Large intestine (tissue), 3 donors: ENCODE measurements at regions not wholly inside any gene's neighbourhood (a gene's known extent, or its start where the extent isn't known, plus 50 kb on each side); places are given as distances from the start of the nearest gene placed in this dataset.

Source experiments
- DNase-seq, 2 donors: peaks; one replicate each; pipeline versions ENCODE4 v3.0.0 to v3.0.0-alpha.2; 2013
- H3K27ac ChIP-seq: one replicate; pipeline ENCODE4 v1.5.1; 2013; ENCODE audit warnings: low read length
- H3K27me3 ChIP-seq: 2 replicates; pipeline ENCODE4 v1.6.1; 2013; ENCODE audit warnings: low read length; ENCODE audit not compliant: control insufficient read depth, insufficient read depth
- H3K36me3 ChIP-seq: 2 replicates; pipeline ENCODE4 v1.6.1; 2013; ENCODE audit warnings: low read length; ENCODE audit not compliant: control insufficient read depth, insufficient read depth
- H3K4me1 ChIP-seq: one replicate; pipeline ENCODE4 v1.6.1; 2013; ENCODE audit warnings: low read length; ENCODE audit not compliant: control insufficient read depth, insufficient read depth
- H3K4me3 ChIP-seq: one replicate; pipeline ENCODE4 v1.5.1; 2013; ENCODE audit warnings: low read length
- H3K9me3 ChIP-seq: one replicate; pipeline ENCODE4 v1.6.1; 2013; ENCODE audit warnings: mild to moderate bottlenecking, low read depth, low read length, moderate library complexity; ENCODE audit not compliant: control insufficient read depth
- WGBS: methylation state at CpG from one replicate; pipeline ENCODE4 v1.1.5; 2013; ENCODE audit warnings: low lambda C conversion rate; ENCODE audit not compliant: insufficient coverage; 5-methylcytosine and 5-hydroxymethylcytosine counted together

GRCh38 chr11:127843483-127844396 lies 743.6 kb downstream of the ETS1 start:
- Histone ChIP-seq H3K27ac (no peak overlapping the region), H3K4me3 (no peak overlapping the region), H3K9me3 (no peaks in the 10 kb centered on the region), H3K36me3 (no peaks in the 10 kb centered on the region), H3K27me3 (no peaks in the 10 kb centered on the region), H3K4me1 (no peaks in the 10 kb centered on the region)
- peak; percentile 46 to 66 for DNase-seq
- 44% methylated on average over 2 of the region's 12 CpGs for WGBS

GRCh38 chr11:127825183-127825582 lies 762.2 kb downstream of the ETS1 start:
- Histone ChIP-seq H3K9me3 (no peaks in the 10 kb centered on the region), H3K4me3 (no peak overlapping the region), H3K27me3 (no peaks in the 10 kb centered on the region), H3K4me1 (no peaks in the 10 kb centered on the region), H3K27ac (no peak overlapping the region), H3K36me3 (no peaks in the 10 kb centered on the region)
- no peak for DNase-seq
- no CpG with 5 or more reads among the region's 4 CpGs for WGBS

- no peaks in the 10 kb centered on the region for H3K9me3 ChIP-seq
- 100% methylated on average over 1 of the region's 3 CpGs for WGBS
- no peak overlapping the region for H3K27ac ChIP-seq
- no peak for DNase-seq
- H3K4me3 ChIP-seq: no peak overlapping the region
- H3K4me1 ChIP-seq: peaks cover 8% of the 10 kb centered on the region
- no peaks in the 10 kb centered on the region for H3K36me3 ChIP-seq
- H3K27me3 ChIP-seq: no peaks in the 10 kb centered on the region
Observed at GRCh38 chr11:127818625-127819024, 768.7 kb downstream of the ETS1 start.

GRCh38 chr11:127816962-127817361 lies 770.4 kb downstream of the ETS1 start:
- no peaks in the 10 kb centered on the region for H3K27me3 ChIP-seq
- peaks cover 8% of the 10 kb centered on the region for H3K4me1 ChIP-seq
- no peaks in the 10 kb centered on the region for H3K36me3 ChIP-seq
- no peaks in the 10 kb centered on the region for H3K9me3 ChIP-seq
- DNase-seq: peak; percentile 54 to 77
- H3K4me3 ChIP-seq: no peak overlapping the region
- peak overlapping the region; percentile 54 for H3K27ac ChIP-seq
- WGBS: 60% methylated on average over 1 of the region's 2 CpGs

GRCh38 chr11:127815331-127815730 lies 772.0 kb downstream of the ETS1 start:
- no peaks in the 10 kb centered on the region for H3K9me3 ChIP-seq
- no peaks in the 10 kb centered on the region for H3K27me3 ChIP-seq
- H3K36me3 ChIP-seq: no peaks in the 10 kb centered on the region
- peak; percentile 38 to 65 for DNase-seq
- H3K4me1 ChIP-seq: peaks cover 8% of the 10 kb centered on the region
- H3K4me3 ChIP-seq: no peak overlapping the region
- H3K27ac ChIP-seq: peak overlapping the region; percentile 55

GRCh38 chr11:127806501-127806900 lies 780.9 kb downstream of the ETS1 start:
- H3K36me3 ChIP-seq: no peaks in the 10 kb centered on the region
- H3K9me3 ChIP-seq: no peaks in the 10 kb centered on the region
- no peak overlapping the region for H3K4me3 ChIP-seq
- WGBS: no CpG with 5 or more reads among the region's 1 CpG
- H3K27me3 ChIP-seq: no peaks in the 10 kb centered on the region
- H3K27ac ChIP-seq: peak overlapping the region; percentile 91
- H3K4me1 ChIP-seq: peaks cover 42% of the 10 kb centered on the region
- peak; percentile 71 to 85 for DNase-seq

- Histone ChIP-seq H3K36me3 (no peaks in the 10 kb centered on the region), H3K27ac (peak overlapping the region; percentile 91), H3K9me3 (no peaks in the 10 kb centered on the region), H3K27me3 (no peaks in the 10 kb centered on the region), H3K4me3 (no peak overlapping the region), H3K4me1 (peaks cover 42% of the 10 kb centered on the region)
- DNase-seq: peak in 1 of 2 donors; percentile 33
- no CpG with 5 or more reads among the region's 1 CpG for WGBS
Observed at GRCh38 chr11:127805771-127806170, 781.6 kb downstream of the ETS1 start.

GRCh38 chr11:127804747-127805400 lies 782.5 kb downstream of the ETS1 start:
- WGBS: no CpG with 5 or more reads among the region's 2 CpGs
- Histone ChIP-seq H3K9me3 (no peaks in the 10 kb centered on the region), H3K27ac (peak overlapping the region; percentile 91), H3K4me1 (peaks cover 42% of the 10 kb centered on the region), H3K4me3 (no peak overlapping the region), H3K27me3 (no peaks in the 10 kb centered on the region), H3K36me3 (no peaks in the 10 kb centered on the region)
- DNase-seq: peak; percentile 67 to 90

GRCh38 chr11:127803755-127804154 lies 783.6 kb downstream of the ETS1 start:
- Histone ChIP-seq H3K4me3 (no peak overlapping the region), H3K36me3 (no peaks in the 10 kb centered on the region), H3K9me3 (no peaks in the 10 kb centered on the region), H3K27me3 (no peaks in the 10 kb centered on the region), H3K4me1 (peaks cover 42% of the 10 kb centered on the region), H3K27ac (peak overlapping the region; percentile 91)
- peak; percentile 25 to 84 for DNase-seq

- H3K4me3 ChIP-seq: no peak overlapping the region
- 80% methylated on average over 1 of the region's 6 CpGs for WGBS
- DNase-seq: no peak
- H3K27ac ChIP-seq: no peak overlapping the region
- no peaks in the 10 kb centered on the region for H3K36me3 ChIP-seq
- H3K9me3 ChIP-seq: peaks cover 7% of the 10 kb centered on the region
- H3K4me1 ChIP-seq: peaks cover 22% of the 10 kb centered on the region
- H3K27me3 ChIP-seq: no peaks in the 10 kb centered on the region
Observed at GRCh38 chr11:127800989-127801688, 786.2 kb downstream of the ETS1 start.
